WTC11 (cell line): ENCODE measurements at regions not wholly inside any gene's neighbourhood (a gene's known extent, or its start where the extent isn't known, plus 50 kb on each side); places are given as distances from the start of the nearest gene placed in this dataset.

Source experiments
- ATAC-seq: fragments of 200-7000 bp; cut with Tn5 transposase; 2 replicates; pipeline ENCODE4 v1.10.0; 2021; ENCODE audit warnings: mild to moderate bottlenecking, moderate library complexity
- CTCF ChIA-PET: fragments of 300-600 bp; sonication (Branson Sonifier 250); formaldehyde crosslinking; loops from one replicate; lab custom pipeline; 2021; ENCODE audit warnings: antibody characterized with exemption; lab: Charles Lee
- POLR2A ChIA-PET: fragments of 350-600 bp; sonication (Branson Sonifier 250); formaldehyde crosslinking; loops from one replicate; lab custom pipeline; 2021; ENCODE audit warnings: antibody characterized with exemption; lab: Charles Lee
- DNase-seq: peaks from one replicate; pipeline ENCODE4 v3.0.0; 2021; ENCODE audit warnings: low spot score
- H3K27ac Mint-ChIP-seq: 2 replicates; pipeline ENCODE4 v1.8.0; 2021; ENCODE audit warnings: mixed read lengths
- H3K27me3 Mint-ChIP-seq: 2 replicates; pipeline ENCODE4 v1.8.0; 2021; ENCODE audit warnings: low read depth, mild to moderate bottlenecking, moderate library complexity, mixed read lengths
- H3K36me3 Mint-ChIP-seq: 2 replicates; pipeline ENCODE4 v1.8.0; 2021; ENCODE audit warnings: mixed read lengths
- H3K4me1 Mint-ChIP-seq: 2 replicates; pipeline ENCODE4 v1.8.0; 2022; ENCODE audit warnings: mixed read lengths
- H3K4me3 Mint-ChIP-seq: 2 replicates; pipeline ENCODE4 v1.8.0; 2021; ENCODE audit warnings: mild to moderate bottlenecking, moderate library complexity, mixed read lengths
- H3K9me3 Mint-ChIP-seq: 2 replicates; pipeline ENCODE4 v1.8.0; 2021; ENCODE audit warnings: mixed read lengths
- CDX4 ChIP-seq: fragments of 250-450 bp; sonication (Bioruptor Pico); IDR thresholded peaks from 2 replicates; pipeline ENCODE4 v1.9.0; 2021; ENCODE audit warnings: moderate library complexity, mild to moderate bottlenecking, inconsistent platforms, borderline replicate concordance
- CREM ChIP-seq: sonication (generic); formaldehyde crosslinking; IDR thresholded peaks from 2 replicates; pipeline ENCODE4 v1.8.1; 2022; ENCODE audit warnings: mild to moderate bottlenecking, missing genetic modification reagents, moderate library complexity
- ERG ChIP-seq: fragments of 250-450 bp; sonication (Bioruptor Pico); IDR thresholded peaks from 2 replicates; pipeline ENCODE4 v1.8.0; 2021; ENCODE audit warnings: mild to moderate bottlenecking
- FOXP4 ChIP-seq: sonication (generic); formaldehyde crosslinking; IDR thresholded peaks from 2 replicates; pipeline ENCODE4 v1.8.0; 2022; ENCODE audit warnings: mild to moderate bottlenecking, missing genetic modification reagents
- GABPB1 ChIP-seq: sonication (generic); formaldehyde crosslinking; IDR thresholded peaks from 2 replicates; pipeline ENCODE4 v1.8.1; 2023; ENCODE audit warnings: mild to moderate bottlenecking, missing genetic modification reagents
- GRHL2 ChIP-seq: fragments of 250-450 bp; sonication (Bioruptor Pico); IDR thresholded peaks from 2 replicates; pipeline ENCODE4 v1.8.0; 2022; ENCODE audit warnings: mild to moderate bottlenecking, moderate library complexity; ENCODE audit not compliant: insufficient replicate concordance, severe bottlenecking
- HMGA2 ChIP-seq: fragments of 250-450 bp; sonication (Bioruptor Pico); IDR thresholded peaks from 2 replicates; pipeline ENCODE4 v1.4.0; 2021; ENCODE audit warnings: mild to moderate bottlenecking, moderate library complexity
- IRF1 ChIP-seq: sonication (generic); formaldehyde crosslinking; IDR thresholded peaks from 2 replicates; pipeline ENCODE4 v1.8.0; 2023; ENCODE audit warnings: missing genetic modification reagents
- MLX ChIP-seq: sonication (generic); formaldehyde crosslinking; IDR thresholded peaks from 2 replicates; pipeline ENCODE4 v1.8.1; 2023; ENCODE audit warnings: mild to moderate bottlenecking, missing genetic modification reagents, moderate library complexity
- SOX15 ChIP-seq: fragments of 250-450 bp; sonication (Bioruptor Pico); IDR thresholded peaks from 2 replicates; pipeline ENCODE4 v1.9.0; 2021; ENCODE audit warnings: mild to moderate bottlenecking
- STAT6 ChIP-seq: sonication (generic); formaldehyde crosslinking; conservative IDR thresholded peaks from 2 replicates; pipeline ENCODE4 v1.8.1; 2023; ENCODE audit warnings: mild to moderate bottlenecking, low read depth, missing genetic modification reagents, moderate library complexity
- TP53 ChIP-seq: sonication (generic); formaldehyde crosslinking; IDR thresholded peaks from 2 replicates; pipeline ENCODE4 v1.8.1; 2023; ENCODE audit warnings: mild to moderate bottlenecking, missing genetic modification reagents
- ZBTB43 ChIP-seq: sonication (generic); formaldehyde crosslinking; IDR thresholded peaks from 2 replicates; pipeline ENCODE4 v1.8.1; 2023; ENCODE audit warnings: mild to moderate bottlenecking, missing genetic modification reagents
- ZNF317 ChIP-seq: sonication (generic); formaldehyde crosslinking; IDR thresholded peaks from 2 replicates; pipeline ENCODE4 v1.8.1; 2023; ENCODE audit warnings: low read depth, mild to moderate bottlenecking, moderate library complexity, missing genetic modification reagents, borderline replicate concordance
- ZNF425 ChIP-seq: fragments of 250-450 bp; sonication (Bioruptor Pico); conservative IDR thresholded peaks from 2 replicates; pipeline ENCODE4 v1.9.0; 2021; ENCODE audit warnings: mild to moderate bottlenecking

- H3K36me3 Mint-ChIP-seq = no peaks in the 10 kb centered on the region
- peaks cover 7% of the 10 kb centered on the region for H3K4me1 Mint-ChIP-seq
- H3K27me3 Mint-ChIP-seq = no peaks in the 10 kb centered on the region
- no peaks in the 10 kb centered on the region; the same call in 1 of the 2 replicates for H3K9me3 Mint-ChIP-seq
- H3K27ac Mint-ChIP-seq = no peak overlapping the region
- ATAC-seq (no peak), DNase-seq (no peak)
- ChIA-PET POLR2A (no interaction called here), CTCF (no interaction called here)
- H3K4me3 Mint-ChIP-seq = no peak overlapping the region
- no peak for TF ChIP-seq STAT6 (CRISPR knock-in tag)
- no peak for TF ChIP-seq IRF1 (CRISPR knock-in tag)
- TF ChIP-seq FOXP4 (CRISPR knock-in tag) = no peak
- no peak for TF ChIP-seq ZNF425 (CRISPR knock-in tag)
- no peak for TF ChIP-seq TP53 (CRISPR knock-in tag)
- no peak for TF ChIP-seq HMGA2 (CRISPR knock-in tag)
- TF ChIP-seq CDX4 = no peak
- no peak for TF ChIP-seq ERG (CRISPR knock-in tag)
- TF ChIP-seq ZNF317 (CRISPR knock-in tag) = no peak
- TF ChIP-seq ZBTB43 (CRISPR knock-in tag) = no peak
- TF ChIP-seq CREM (CRISPR knock-in tag) = no peak
- no peak for TF ChIP-seq GABPB1
- TF ChIP-seq SOX15 (CRISPR knock-in tag) = no peak
- TF ChIP-seq GRHL2 = no peak
- TF ChIP-seq MLX = no peak
These were observed 92.0 kb upstream of the DKK2 start for GRCh38 chr4:107128116-107128515.
